ENCODE measurements at regions not wholly inside any gene's neighbourhood (a gene's known extent, or its start where the extent isn't known, plus 50 kb on each side); places are given as distances from the start of the nearest gene placed in this dataset.

- DNase-seq (ENCODE audit: low spot score in 2 of 2) (no peak), ATAC-seq (ENCODE audit: low read depth) (no peak)
- Mint-ChIP-seq H3K4me3 (no peak overlapping the region), H3K9me3 (no peaks in the 10 kb centered on the region), H3K27me3 (no peaks in the 10 kb centered on the region), H3K36me3 (peaks cover 3% of the 10 kb centered on the region), H3K27ac (no peak overlapping the region), H3K4me1 (peaks cover 18% of the 10 kb centered on the region)
These were observed 105.6 kb upstream of the IL12B start for GRCh38 chr5:159435855-159436254.

- ATAC-seq (ENCODE audit: low read depth) (no peak), DNase-seq (ENCODE audit: low spot score in 2 of 2) (no peak)
- Mint-ChIP-seq H3K36me3 (peaks cover 3% of the 10 kb centered on the region), H3K9me3 (no peaks in the 10 kb centered on the region), H3K27ac (no peak overlapping the region), H3K4me3 (no peak overlapping the region), H3K4me1 (peaks cover 16% of the 10 kb centered on the region), H3K27me3 (no peaks in the 10 kb centered on the region)
These were observed 107.8 kb upstream of the IL12B start for GRCh38 chr5:159438092-159438491.

GRCh38 chr5:159439002-159439401, 108.7 kb upstream of the IL12B start:
- ATAC-seq (ENCODE audit: low read depth) (no peak), DNase-seq (ENCODE audit: low spot score in 2 of 2) (no peak)
- Mint-ChIP-seq H3K27ac (no peak overlapping the region), H3K36me3 (peaks cover 2% of the 10 kb centered on the region), H3K9me3 (no peaks in the 10 kb centered on the region), H3K4me3 (no peak overlapping the region), H3K4me1 (peaks cover 16% of the 10 kb centered on the region), H3K27me3 (no peaks in the 10 kb centered on the region)

GRCh38 chr5:159440235-159440634, 109.9 kb upstream of the IL12B start:
- peaks cover 14% of the 10 kb centered on the region for H3K4me1 Mint-ChIP-seq
- no peaks in the 10 kb centered on the region for H3K9me3 Mint-ChIP-seq
- H3K4me3 Mint-ChIP-seq: no peak overlapping the region
- no peaks in the 10 kb centered on the region for H3K27me3 Mint-ChIP-seq
- peak; percentile 95 for ATAC-seq (ENCODE audit: low read depth)
- H3K36me3 Mint-ChIP-seq: peaks cover 2% of the 10 kb centered on the region
- DNase-seq (ENCODE audit: low spot score in 2 of 2): peak in 1 of 2 donors; percentile 27
- no peak overlapping the region for H3K27ac Mint-ChIP-seq

GRCh38 chr5:159440968-159441367, 110.7 kb upstream of the IL12B start:
- Mint-ChIP-seq H3K27me3 (no peaks in the 10 kb centered on the region), H3K9me3 (no peaks in the 10 kb centered on the region), H3K27ac (no peak overlapping the region), H3K4me3 (no peak overlapping the region), H3K36me3 (peaks cover 2% of the 10 kb centered on the region), H3K4me1 (peaks cover 14% of the 10 kb centered on the region)
- ATAC-seq (ENCODE audit: low read depth) (no peak), DNase-seq (ENCODE audit: low spot score in 2 of 2) (no peak)

- no peak overlapping the region for H3K4me3 Mint-ChIP-seq
- ATAC-seq (ENCODE audit: low read depth): no peak
- H3K4me1 Mint-ChIP-seq: peaks cover 14% of the 10 kb centered on the region
- DNase-seq (ENCODE audit: low spot score in 2 of 2): no peak
- no peak overlapping the region for H3K27ac Mint-ChIP-seq
- peaks cover 2% of the 10 kb centered on the region for H3K36me3 Mint-ChIP-seq
- H3K9me3 Mint-ChIP-seq: no peaks in the 10 kb centered on the region
- no peaks in the 10 kb centered on the region for H3K27me3 Mint-ChIP-seq
These were observed 111.2 kb upstream of the IL12B start for GRCh38 chr5:159441441-159441840.

GRCh38 chr5:159442206-159442850, 112.0 kb upstream of the IL12B start:
- Mint-ChIP-seq H3K36me3 (no peaks in the 10 kb centered on the region), H3K27ac (no peak overlapping the region), H3K27me3 (no peaks in the 10 kb centered on the region), H3K9me3 (no peaks in the 10 kb centered on the region), H3K4me3 (no peak overlapping the region), H3K4me1 (peaks cover 14% of the 10 kb centered on the region)
- DNase-seq (ENCODE audit: low spot score in 2 of 2): no peak
- no peak for ATAC-seq (ENCODE audit: low read depth)

GRCh38 chr5:159444441-159445082, 114.3 kb upstream of the IL12B start:
- ATAC-seq (ENCODE audit: low read depth) (no peak), DNase-seq (ENCODE audit: low spot score in 2 of 2) (no peak)
- Mint-ChIP-seq H3K4me3 (no peak overlapping the region), H3K27ac (peak overlapping the region; percentile 68), H3K4me1 (peaks cover 5% of the 10 kb centered on the region), H3K36me3 (peaks cover 3% of the 10 kb centered on the region), H3K27me3 (no peaks in the 10 kb centered on the region), H3K9me3 (no peaks in the 10 kb centered on the region)

- Mint-ChIP-seq H3K4me1 (no peaks in the 10 kb centered on the region), H3K27me3 (no peaks in the 10 kb centered on the region), H3K9me3 (no peaks in the 10 kb centered on the region), H3K36me3 (peaks cover 5% of the 10 kb centered on the region), H3K4me3 (no peak overlapping the region), H3K27ac (no peak overlapping the region)
- no peak for DNase-seq (ENCODE audit: low spot score in 2 of 2)
- no peak for ATAC-seq (ENCODE audit: low read depth)
These were observed 116.8 kb upstream of the IL12B start for GRCh38 chr5:159447116-159447515.

- DNase-seq (ENCODE audit: low spot score in 2 of 2) (no peak), ATAC-seq (ENCODE audit: low read depth) (no peak)
- peak overlapping the region; percentile 18 for H3K27ac Mint-ChIP-seq
- no peaks in the 10 kb centered on the region for H3K9me3 Mint-ChIP-seq
- H3K4me1 Mint-ChIP-seq: peaks cover 14% of the 10 kb centered on the region
- peaks cover 5% of the 10 kb centered on the region for H3K36me3 Mint-ChIP-seq
- H3K4me3 Mint-ChIP-seq: no peak overlapping the region
- no peaks in the 10 kb centered on the region for H3K27me3 Mint-ChIP-seq
These were observed 118.6 kb upstream of the IL12B start for GRCh38 chr5:159448841-159449407.

- no peak overlapping the region for H3K4me3 Mint-ChIP-seq
- H3K4me1 Mint-ChIP-seq: peaks cover 14% of the 10 kb centered on the region
- DNase-seq (ENCODE audit: low spot score in 2 of 2) (no peak), ATAC-seq (ENCODE audit: low read depth) (no peak)
- H3K27ac Mint-ChIP-seq: no peak overlapping the region
- H3K9me3 Mint-ChIP-seq: no peaks in the 10 kb centered on the region
- peaks cover 5% of the 10 kb centered on the region for H3K36me3 Mint-ChIP-seq
- no peaks in the 10 kb centered on the region for H3K27me3 Mint-ChIP-seq
These were observed 119.6 kb upstream of the IL12B start for GRCh38 chr5:159449925-159450324.

- Mint-ChIP-seq H3K36me3 (peaks cover 5% of the 10 kb centered on the region), H3K27ac (no peak overlapping the region), H3K9me3 (no peaks in the 10 kb centered on the region), H3K4me1 (peaks cover 14% of the 10 kb centered on the region), H3K27me3 (no peaks in the 10 kb centered on the region), H3K4me3 (no peak overlapping the region)
- DNase-seq (ENCODE audit: low spot score in 2 of 2): no peak
- ATAC-seq (ENCODE audit: low read depth): no peak
These were observed 120.1 kb upstream of the IL12B start for GRCh38 chr5:159450417-159450816.

- ATAC-seq (ENCODE audit: low read depth): no peak
- Mint-ChIP-seq H3K36me3 (peaks cover 5% of the 10 kb centered on the region), H3K9me3 (no peaks in the 10 kb centered on the region), H3K4me1 (peaks cover 20% of the 10 kb centered on the region), H3K4me3 (no peak overlapping the region), H3K27me3 (no peaks in the 10 kb centered on the region), H3K27ac (no peak overlapping the region)
- no peak for DNase-seq (ENCODE audit: low spot score in 2 of 2)
These were observed 121.1 kb upstream of the IL12B start for GRCh38 chr5:159451197-159452052.

Data from memory B cell (primary cell).